Colonic mucosa (tissue), 4 donors: ENCODE measurements at regions not wholly inside any gene's neighbourhood (a gene's known extent, or its start where the extent isn't known, plus 50 kb on each side); places are given as distances from the start of the nearest gene placed in this dataset.

ENCODE experiments used
- DNase-seq: peaks from one replicate; pipeline ENCODE4 v3.0.0-alpha.2; 2020
- H3K27ac ChIP-seq: fragments of 200-600 bp; one replicate; pipeline ENCODE4 v1.8.0; 2021
- H3K27me3 ChIP-seq: fragments of 200-600 bp; one replicate; pipeline ENCODE4 v1.8.0; 2021
- H3K36me3 ChIP-seq: fragments of 200-600 bp; one replicate; pipeline ENCODE4 v1.8.0; 2021
- H3K4me1 ChIP-seq: fragments of 200-600 bp; one replicate; pipeline ENCODE4 v1.8.0; 2021; ENCODE audit warnings: mild to moderate bottlenecking
- H3K4me3 ChIP-seq: fragments of 200-600 bp; one replicate; pipeline ENCODE4 v1.8.0; 2021
- H3K9ac ChIP-seq, 2 donors: one replicate each; pipeline ENCODE4 v1.7.0; 2013; ENCODE audit warnings: control low read depth in 2 of 2, low read depth in 2 of 2, low read length in 2 of 2
- H3K9me3 ChIP-seq: fragments of 200-600 bp; one replicate; pipeline ENCODE4 v1.8.0; 2021
- intact Hi-C: fragments of 100-400 bp; cut with DNase I; formaldehyde crosslinking; loops from one replicate; pipeline ENCODE4 v1.14.1; 2022
- TF ChIP-seq, protein P1 (sequence below): fragments of 200-600 bp; IDR thresholded peaks from one replicate; pipeline ENCODE4 v1.8.0; 2022; ENCODE audit warnings: antibody characterized with exemption, mild to moderate bottlenecking
- donor health status: healthy.
- donor health status: DM: no; HTN: no; CAD: no.
- donor health status: DM: no; HTN: no; CAD: no.

DNA sequence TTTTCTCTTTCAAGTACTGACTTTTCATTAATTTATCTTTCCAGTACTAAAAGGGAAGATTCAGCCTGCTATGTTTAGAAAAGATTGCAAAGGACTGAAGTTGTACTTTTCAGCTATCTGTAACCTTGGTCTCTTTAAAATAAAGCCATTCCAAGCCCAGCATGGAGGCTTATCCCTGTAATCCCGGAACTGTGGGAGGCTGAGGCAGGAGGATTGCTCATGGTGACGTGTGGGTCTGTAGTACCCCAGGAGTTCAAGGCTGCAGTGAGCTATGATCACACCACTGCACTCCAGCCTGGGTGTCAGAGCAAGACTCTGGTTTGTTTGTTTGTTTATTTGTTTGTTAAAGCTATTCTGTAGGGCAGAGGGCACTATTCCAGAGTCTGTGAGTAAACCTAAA, 50.6 kb upstream of the TMEM170B start:
- TF ChIP-seq, protein P1, sequence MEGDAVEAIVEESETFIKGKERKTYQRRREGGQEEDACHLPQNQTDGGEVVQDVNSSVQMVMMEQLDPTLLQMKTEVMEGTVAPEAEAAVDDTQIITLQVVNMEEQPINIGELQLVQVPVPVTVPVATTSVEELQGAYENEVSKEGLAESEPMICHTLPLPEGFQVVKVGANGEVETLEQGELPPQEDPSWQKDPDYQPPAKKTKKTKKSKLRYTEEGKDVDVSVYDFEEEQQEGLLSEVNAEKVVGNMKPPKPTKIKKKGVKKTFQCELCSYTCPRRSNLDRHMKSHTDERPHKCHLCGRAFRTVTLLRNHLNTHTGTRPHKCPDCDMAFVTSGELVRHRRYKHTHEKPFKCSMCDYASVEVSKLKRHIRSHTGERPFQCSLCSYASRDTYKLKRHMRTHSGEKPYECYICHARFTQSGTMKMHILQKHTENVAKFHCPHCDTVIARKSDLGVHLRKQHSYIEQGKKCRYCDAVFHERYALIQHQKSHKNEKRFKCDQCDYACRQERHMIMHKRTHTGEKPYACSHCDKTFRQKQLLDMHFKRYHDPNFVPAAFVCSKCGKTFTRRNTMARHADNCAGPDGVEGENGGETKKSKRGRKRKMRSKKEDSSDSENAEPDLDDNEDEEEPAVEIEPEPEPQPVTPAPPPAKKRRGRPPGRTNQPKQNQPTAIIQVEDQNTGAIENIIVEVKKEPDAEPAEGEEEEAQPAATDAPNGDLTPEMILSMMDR = no peak
- intact Hi-C loops = no loop called here
- H3K27me3 ChIP-seq = no peaks in the 10 kb centered on the region
- no peaks in the 10 kb centered on the region for H3K9me3 ChIP-seq
- H3K4me1 ChIP-seq = no peaks in the 10 kb centered on the region
- DNase-seq = no peak
- no peaks in the 10 kb centered on the region for H3K36me3 ChIP-seq
- H3K27ac ChIP-seq = no peak overlapping the region
- no peak overlapping the region for H3K4me3 ChIP-seq
- H3K9ac ChIP-seq = no peak overlapping the region

DNA sequence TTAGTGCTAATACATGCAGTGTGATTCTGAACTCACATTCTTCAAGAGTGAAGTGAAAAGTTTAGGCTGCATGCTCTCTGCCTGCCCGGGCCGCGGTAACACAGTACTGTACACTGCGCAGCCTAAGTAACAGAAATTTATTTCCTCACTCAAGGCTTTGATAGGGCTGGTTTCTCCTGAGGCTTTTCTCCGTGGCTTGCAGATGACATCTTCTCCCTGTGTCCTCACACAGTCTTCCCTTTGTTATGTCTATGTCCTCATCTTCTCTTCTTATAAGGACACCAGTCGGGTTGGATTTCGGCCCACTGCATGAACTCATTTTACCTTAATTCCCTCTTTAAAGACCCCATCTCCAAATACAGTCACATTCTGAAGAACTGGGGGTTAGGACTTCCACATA, 51.1 kb upstream of the TMEM170B start:
- TF ChIP-seq, protein P1 = no peak
- Histone ChIP-seq H3K27ac (no peak overlapping the region), H3K4me3 (no peak overlapping the region), H3K9me3 (no peaks in the 10 kb centered on the region), H3K36me3 (no peaks in the 10 kb centered on the region), H3K4me1 (no peaks in the 10 kb centered on the region), H3K27me3 (no peaks in the 10 kb centered on the region), H3K9ac (no peak overlapping the region)
- no peak for DNase-seq
- intact Hi-C loops = no loop called here

DNA sequence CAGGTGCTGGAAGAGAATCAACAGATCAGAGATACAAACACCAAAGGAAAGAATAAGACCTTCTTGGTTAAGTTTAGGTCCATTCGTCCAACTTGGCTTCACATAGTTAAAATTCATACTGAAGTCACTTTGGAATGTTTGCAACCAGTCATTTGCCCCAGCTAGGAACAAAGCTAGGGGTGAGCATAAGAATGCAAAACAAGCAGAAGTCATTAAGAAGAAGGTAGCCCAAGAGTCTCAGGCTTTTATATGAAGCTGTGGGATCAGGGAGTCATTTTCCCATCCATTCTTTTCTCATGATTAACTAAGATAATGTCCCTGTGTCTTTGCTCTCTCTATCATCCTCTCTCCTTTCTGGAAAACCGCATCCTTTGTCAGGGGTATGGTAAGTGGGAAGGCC, 51.5 kb upstream of the TMEM170B start:
- no peak overlapping the region for H3K27ac ChIP-seq
- H3K27me3 ChIP-seq = no peaks in the 10 kb centered on the region
- DNase-seq = no peak
- no peak overlapping the region for H3K4me3 ChIP-seq
- no peaks in the 10 kb centered on the region for H3K9me3 ChIP-seq
- TF ChIP-seq, protein P1 = no peak
- H3K9ac ChIP-seq = no peak overlapping the region
- intact Hi-C loops = no loop called here
- no peaks in the 10 kb centered on the region for H3K36me3 ChIP-seq
- H3K4me1 ChIP-seq = no peaks in the 10 kb centered on the region

DNA sequence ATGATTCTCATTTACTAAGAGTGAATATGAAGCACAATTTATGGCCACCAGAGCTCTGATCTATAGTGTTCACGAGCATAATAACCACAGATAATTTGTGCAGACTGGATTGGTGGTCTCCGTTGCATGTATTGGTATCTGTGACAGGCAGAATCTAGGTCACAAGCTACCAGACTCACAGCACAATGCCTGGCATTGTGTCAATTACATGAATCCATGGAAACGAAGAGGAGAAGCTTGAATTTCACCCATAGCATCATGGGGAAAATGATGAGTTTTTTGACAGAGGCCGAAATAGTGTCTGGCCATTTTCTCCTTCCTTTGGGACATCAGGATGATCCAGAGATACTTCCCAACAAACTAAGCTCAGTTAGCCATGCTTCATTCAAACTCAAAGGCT, 52.3 kb upstream of the TMEM170B start:
- H3K4me1 ChIP-seq = no peaks in the 10 kb centered on the region
- H3K27ac ChIP-seq = no peak overlapping the region
- no peaks in the 10 kb centered on the region for H3K9me3 ChIP-seq
- H3K27me3 ChIP-seq = no peaks in the 10 kb centered on the region
- no peak overlapping the region for H3K4me3 ChIP-seq
- no peak for DNase-seq
- no peaks in the 10 kb centered on the region for H3K36me3 ChIP-seq
- TF ChIP-seq, protein P1 = no peak
- no peak overlapping the region for H3K9ac ChIP-seq
- intact Hi-C loops = no loop called here

DNA sequence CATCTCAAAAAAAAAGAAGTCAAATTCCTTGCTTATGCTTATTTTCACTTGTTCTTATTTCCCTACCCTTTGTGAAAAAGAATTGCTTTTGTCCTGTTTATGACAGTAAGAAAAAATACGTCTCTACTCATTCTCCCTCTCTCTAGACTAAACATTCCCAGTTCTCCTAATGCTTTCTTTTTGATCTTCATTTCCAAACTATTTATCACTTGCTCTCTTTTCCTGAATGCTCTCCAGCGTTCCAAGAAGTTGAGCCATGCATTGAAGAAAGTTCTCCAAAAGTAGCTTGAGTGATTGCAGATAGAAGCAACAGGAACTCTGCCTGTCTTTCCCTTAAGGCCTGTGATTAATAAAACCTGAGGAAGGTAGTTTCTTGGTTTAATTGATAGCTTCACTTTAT, 53.1 kb upstream of the TMEM170B start:
- H3K9me3 ChIP-seq = no peaks in the 10 kb centered on the region
- intact Hi-C loops = no loop called here
- TF ChIP-seq, protein P1 = no peak
- no peak overlapping the region for H3K9ac ChIP-seq
- DNase-seq = no peak
- no peak overlapping the region for H3K4me3 ChIP-seq
- no peaks in the 10 kb centered on the region for H3K4me1 ChIP-seq
- no peaks in the 10 kb centered on the region for H3K27me3 ChIP-seq
- no peak overlapping the region for H3K27ac ChIP-seq
- H3K36me3 ChIP-seq = no peaks in the 10 kb centered on the region

DNA sequence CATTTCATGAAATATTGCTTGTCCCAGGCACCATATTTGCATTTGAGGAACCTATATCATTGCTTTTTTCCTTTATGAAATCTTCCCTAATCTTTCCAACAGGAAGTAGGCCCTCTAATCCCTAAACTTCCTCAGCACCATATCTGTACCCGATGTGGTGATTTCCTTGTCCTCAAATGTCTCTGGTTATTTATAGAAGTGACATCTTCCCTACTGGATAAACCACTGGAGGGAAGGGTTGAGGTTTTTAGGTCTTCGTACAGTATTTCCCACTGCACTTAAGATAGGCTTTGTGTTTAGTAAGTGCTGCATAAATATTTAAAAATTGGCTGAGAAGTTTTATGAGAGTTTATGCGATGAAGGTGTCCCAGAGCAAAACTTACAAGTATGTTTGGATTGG, 54.9 kb upstream of the TMEM170B start:
- DNase-seq = no peak
- Histone ChIP-seq H3K27ac (no peak overlapping the region), H3K27me3 (no peaks in the 10 kb centered on the region), H3K9me3 (no peaks in the 10 kb centered on the region), H3K4me1 (no peaks in the 10 kb centered on the region), H3K4me3 (no peak overlapping the region), H3K9ac (no peak overlapping the region), H3K36me3 (no peaks in the 10 kb centered on the region)
- TF ChIP-seq, protein P1 = no peak
- intact Hi-C loops = no loop called here
